HUES48 (cell line): ENCODE measurements at regions not wholly inside any gene's neighbourhood (a gene's known extent, or its start where the extent isn't known, plus 50 kb on each side); places are given as distances from the start of the nearest gene placed in this dataset.

Experiments
- H3K27ac ChIP-seq: one replicate; pipeline ENCODE4 v1.7.0; 2013; ENCODE audit warnings: low read depth, low read length, inconsistent platforms
- H3K27me3 ChIP-seq: 2 replicates; pipeline ENCODE4 v1.6.1; 2013; ENCODE audit warnings: mild to moderate bottlenecking, low read length; ENCODE audit not compliant: control insufficient read depth, insufficient read depth
- H3K36me3 ChIP-seq: 2 replicates; pipeline ENCODE4 v1.6.1; 2013; ENCODE audit warnings: low read length; ENCODE audit not compliant: control insufficient read depth, insufficient read depth
- H3K4me1 ChIP-seq: 2 replicates; pipeline ENCODE4 v1.6.1; 2013; ENCODE audit warnings: mild to moderate bottlenecking, low read length; ENCODE audit not compliant: control insufficient read depth, insufficient read depth
- H3K4me3 ChIP-seq: 2 replicates; pipeline ENCODE4 v1.5.1; 2013; ENCODE audit warnings: mild to moderate bottlenecking, low read depth, low read length
- H3K9ac ChIP-seq: 2 replicates; pipeline ENCODE4 v1.6.1; 2013; ENCODE audit warnings: mild to moderate bottlenecking, low read depth, low read length, moderate library complexity
- H3K9me3 ChIP-seq: 2 replicates; pipeline ENCODE4 v1.6.1; 2013; ENCODE audit warnings: low read length; ENCODE audit not compliant: control insufficient read depth, insufficient read depth

- H3K9me3 ChIP-seq: no peaks in the 10 kb centered on the region
- no peak overlapping the region for H3K27ac ChIP-seq
- no peaks in the 10 kb centered on the region for H3K36me3 ChIP-seq
- H3K4me3 ChIP-seq: no peak overlapping the region
- no peaks in the 10 kb centered on the region for H3K4me1 ChIP-seq
- no peak overlapping the region for H3K9ac ChIP-seq
- no peaks in the 10 kb centered on the region for H3K27me3 ChIP-seq
These were observed 53.5 kb upstream of the UNC5B start for GRCh38 chr10:71158902-71159301.

- Histone ChIP-seq H3K27ac (no peak overlapping the region), H3K9ac (no peak overlapping the region), H3K4me1 (no peaks in the 10 kb centered on the region), H3K36me3 (no peaks in the 10 kb centered on the region), H3K4me3 (no peak overlapping the region), H3K9me3 (no peaks in the 10 kb centered on the region), H3K27me3 (no peaks in the 10 kb centered on the region)
These were observed 52.5 kb upstream of the UNC5B start for GRCh38 chr10:71159892-71160291.

GRCh38 chr10:71161425-71161824, 50.9 kb upstream of the UNC5B start:
- Histone ChIP-seq H3K27me3 (no peaks in the 10 kb centered on the region), H3K36me3 (no peaks in the 10 kb centered on the region), H3K9ac (no peak overlapping the region), H3K4me3 (no peak overlapping the region), H3K4me1 (no peaks in the 10 kb centered on the region), H3K9me3 (no peaks in the 10 kb centered on the region), H3K27ac (no peak overlapping the region)
